Fibroblast of lung (primary cell): ENCODE measurements at regions not wholly inside any gene's neighbourhood (a gene's known extent, or its start where the extent isn't known, plus 50 kb on each side); places are given as distances from the start of the nearest gene placed in this dataset.

Experiments used
- DNase-seq, 2 donors: peaks; one replicate each; pipeline versions ENCODE4 v3.0.0 to v3.0.0-alpha.2; 2010; ENCODE audit warnings: low read depth in 2 of 2
- H2AFZ ChIP-seq: 2 replicates; pipeline ENCODE4 v1.5.1; 2012; ENCODE audit warnings: low read length, control low read depth, inconsistent platforms
- H3K27ac ChIP-seq: 2 replicates; pipeline ENCODE4 v1.5.1; 2011; ENCODE audit warnings: low read length, control low read depth; ENCODE audit not compliant: insufficient read depth
- H3K27me3 ChIP-seq: 2 replicates; pipeline ENCODE4 v1.5.1; 2011; ENCODE audit warnings: mild to moderate bottlenecking, low read length; ENCODE audit not compliant: control insufficient read depth, insufficient read depth
- H3K36me3 ChIP-seq: 2 replicates; pipeline ENCODE4 v1.5.1; 2011; ENCODE audit warnings: low read length; ENCODE audit not compliant: control insufficient read depth, insufficient read depth
- H3K4me1 ChIP-seq: 2 replicates; pipeline ENCODE4 v1.5.1; 2011; ENCODE audit warnings: low read length; ENCODE audit not compliant: control insufficient read depth, insufficient read depth; ENCODE audit errors: extremely low read depth
- H3K4me2 ChIP-seq: 2 replicates; pipeline ENCODE4 v1.5.1; 2011; ENCODE audit warnings: low read length, control low read depth; ENCODE audit not compliant: insufficient read depth; ENCODE audit errors: extremely low read depth
- H3K4me3 ChIP-seq, 4 experiments: fragments of 200-600 bp in 1 of 4; sonication (generic) in 1 of 4; replicated peaks in 1 of 4; 2 replicates each; pipeline ENCODE4 v1.5.1; 2011 to 2016; ENCODE audit warnings: low read length in 4 of 4, low read depth in 3 of 4, mild to moderate bottlenecking in 3 of 4, control low read depth in 2 of 4, inconsistent platforms in 1 of 4, mixed read lengths in 1 of 4; ENCODE audit not compliant: insufficient read depth in 1 of 4; ENCODE audit errors: control extremely low read depth in 1 of 4
- H3K79me2 ChIP-seq: 2 replicates; pipeline ENCODE4 v1.5.1; 2012; ENCODE audit warnings: mild to moderate bottlenecking, low read length, inconsistent platforms; ENCODE audit not compliant: control insufficient read depth, insufficient read depth
- H3K9ac ChIP-seq: 2 replicates; pipeline ENCODE4 v1.5.1; 2011; ENCODE audit warnings: mild to moderate bottlenecking, low read length, control low read depth; ENCODE audit not compliant: insufficient read depth
- H3K9me3 ChIP-seq: 2 replicates; pipeline ENCODE4 v1.5.1; 2012; ENCODE audit warnings: low read depth, low read length; ENCODE audit not compliant: control insufficient read depth, insufficient read depth
- H4K20me1 ChIP-seq: 2 replicates; pipeline ENCODE4 v1.5.1; 2011; ENCODE audit warnings: low read length; ENCODE audit not compliant: control insufficient read depth, insufficient read depth; ENCODE audit errors: extremely low read depth
- EZH2 ChIP-seq: IDR thresholded peaks from 2 replicates; pipeline ENCODE4 v1.5.1; 2012; ENCODE audit warnings: low read length, control low read depth, mild to moderate bottlenecking; ENCODE audit errors: missing control alignments
- TF ChIP-seq, protein P1 (sequence below), 2 donors: IDR thresholded peaks in 1 of 2; conservative IDR thresholded peaks in 1 of 2; 1 replicate in 1 of 2; 2 replicates in 1 of 2; pipeline ENCODE4 v1.5.1; 2011 to 2012; ENCODE audit warnings: low read length in 2 of 2, control low read depth in 1 of 2, inconsistent platforms in 1 of 2, low read depth in 1 of 2, mild to moderate bottlenecking in 1 of 2

GRCh38 chr10:83927166-83927565 is 212.1 kb upstream of the GHITM start:
- no peaks in the 10 kb centered on the region for H3K79me2 ChIP-seq
- DNase-seq, result no peak
- no peak for TF ChIP-seq EZH2
- TF ChIP-seq, protein P1, sequence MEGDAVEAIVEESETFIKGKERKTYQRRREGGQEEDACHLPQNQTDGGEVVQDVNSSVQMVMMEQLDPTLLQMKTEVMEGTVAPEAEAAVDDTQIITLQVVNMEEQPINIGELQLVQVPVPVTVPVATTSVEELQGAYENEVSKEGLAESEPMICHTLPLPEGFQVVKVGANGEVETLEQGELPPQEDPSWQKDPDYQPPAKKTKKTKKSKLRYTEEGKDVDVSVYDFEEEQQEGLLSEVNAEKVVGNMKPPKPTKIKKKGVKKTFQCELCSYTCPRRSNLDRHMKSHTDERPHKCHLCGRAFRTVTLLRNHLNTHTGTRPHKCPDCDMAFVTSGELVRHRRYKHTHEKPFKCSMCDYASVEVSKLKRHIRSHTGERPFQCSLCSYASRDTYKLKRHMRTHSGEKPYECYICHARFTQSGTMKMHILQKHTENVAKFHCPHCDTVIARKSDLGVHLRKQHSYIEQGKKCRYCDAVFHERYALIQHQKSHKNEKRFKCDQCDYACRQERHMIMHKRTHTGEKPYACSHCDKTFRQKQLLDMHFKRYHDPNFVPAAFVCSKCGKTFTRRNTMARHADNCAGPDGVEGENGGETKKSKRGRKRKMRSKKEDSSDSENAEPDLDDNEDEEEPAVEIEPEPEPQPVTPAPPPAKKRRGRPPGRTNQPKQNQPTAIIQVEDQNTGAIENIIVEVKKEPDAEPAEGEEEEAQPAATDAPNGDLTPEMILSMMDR (conservative IDR thresholded peaks at IDR 0.05 in 1 of 2, IDR thresholded peaks at IDR 0.05 in 1 of 2; ENCODE audit: low read depth in 1 of 2, low read length in 2 of 2), result no peak

GRCh38 chr10:83929399-83929798 is 209.9 kb upstream of the GHITM start:
- H3K9ac ChIP-seq, result no peak overlapping the region
- H3K36me3 ChIP-seq, result no peaks in the 10 kb centered on the region
- no peak overlapping the region for H3K4me3 ChIP-seq
- TF ChIP-seq, protein P1 (conservative IDR thresholded peaks at IDR 0.05 in 1 of 2, IDR thresholded peaks at IDR 0.05 in 1 of 2; ENCODE audit: low read depth in 1 of 2, low read length in 2 of 2), result no peak
- TF ChIP-seq EZH2, result no peak
- H3K9me3 ChIP-seq, result no peaks in the 10 kb centered on the region
- H3K79me2 ChIP-seq, result no peaks in the 10 kb centered on the region
- no peaks in the 10 kb centered on the region for H3K4me1 ChIP-seq
- no peak overlapping the region for H3K4me2 ChIP-seq
- H2AFZ ChIP-seq, result no peak overlapping the region
- H3K27me3 ChIP-seq, result no peaks in the 10 kb centered on the region
- H4K20me1 ChIP-seq, result no peaks in the 10 kb centered on the region
- H3K27ac ChIP-seq, result no peak overlapping the region
- DNase-seq, result no peak

More at GRCh38 chr10:83927166-83927565, 212.1 kb upstream of the GHITM start:
- Histone ChIP-seq H3K4me2 (no peak overlapping the region), H3K27me3 (no peaks in the 10 kb centered on the region), H3K4me3 (no peak overlapping the region), H3K4me1 (no peaks in the 10 kb centered on the region), H2AFZ (no peak overlapping the region), H4K20me1 (no peaks in the 10 kb centered on the region), H3K9ac (no peak overlapping the region), H3K36me3 (no peaks in the 10 kb centered on the region), H3K27ac (no peak overlapping the region), H3K9me3 (no peaks in the 10 kb centered on the region)

- no peak overlapping the region for H3K4me2 ChIP-seq
- H3K4me1 ChIP-seq, result no peaks in the 10 kb centered on the region
- H3K27me3 ChIP-seq, result no peaks in the 10 kb centered on the region
- no peak overlapping the region for H3K27ac ChIP-seq
- H3K4me3 ChIP-seq, result no peak overlapping the region
- H2AFZ ChIP-seq, result no peak overlapping the region
- no peak overlapping the region for H3K9ac ChIP-seq
- no peaks in the 10 kb centered on the region for H3K36me3 ChIP-seq
- H3K79me2 ChIP-seq, result no peaks in the 10 kb centered on the region
- no peaks in the 10 kb centered on the region for H3K9me3 ChIP-seq
- no peak for TF ChIP-seq EZH2
- TF ChIP-seq, protein P1 (conservative IDR thresholded peaks at IDR 0.05 in 1 of 2, IDR thresholded peaks at IDR 0.05 in 1 of 2; ENCODE audit: low read depth in 1 of 2, low read length in 2 of 2), result no peak
- no peaks in the 10 kb centered on the region for H4K20me1 ChIP-seq
- no peak for DNase-seq
Measured at GRCh38 chr10:83931669-83932068, 207.6 kb upstream of the GHITM start.
